ENCODE measurements at regions not wholly inside any gene's neighbourhood (a gene's known extent, or its start where the extent isn't known, plus 50 kb on each side); places are given as distances from the start of the nearest gene placed in this dataset.

GRCh38 chr7:155213955-155214740 is 83.5 kb upstream of the INSIG1 start:
- H3K4me1 Mint-ChIP-seq (ENCODE audit: low read depth) = peaks cover 5% of the 10 kb centered on the region
- intact Hi-C loops (cut with micrococcal nuclease) = no loop called here
- H3K9me3 Mint-ChIP-seq = no peaks in the 10 kb centered on the region
- CTCF ChIA-PET = interaction anchor here (1.0 kb wide), 1 partner anchor 142 kb away, joined by 3 read pairs; no protein-coding TSS in a partner anchor
- H3K27me3 Mint-ChIP-seq (ENCODE audit: low read depth) = peaks cover 3% of the 10 kb centered on the region
- no peak for DNase-seq
- no peaks in the 10 kb centered on the region for H3K36me3 Mint-ChIP-seq (ENCODE audit: low read depth)
- H3K27ac Mint-ChIP-seq = no peak overlapping the region
- H3K4me3 Mint-ChIP-seq = no peak overlapping the region

GRCh38 chr7:155215576-155216325 is 81.9 kb upstream of the INSIG1 start:
- DNase-seq = no peak
- Mint-ChIP-seq H3K4me3 (no peak overlapping the region), H3K27ac (no peak overlapping the region), H3K9me3 (no peaks in the 10 kb centered on the region), H3K4me1 (ENCODE audit: low read depth) (peaks cover 5% of the 10 kb centered on the region), H3K27me3 (ENCODE audit: low read depth) (peaks cover 3% of the 10 kb centered on the region), H3K36me3 (ENCODE audit: low read depth) (no peaks in the 10 kb centered on the region)
- intact Hi-C loops (cut with micrococcal nuclease) = loop anchor here (2.0 kb wide), 1 partner anchor 25 kb away; no protein-coding TSS in a partner anchor
- CTCF ChIA-PET = no interaction called here

GRCh38 chr7:155216475-155217272 is 81.0 kb upstream of the INSIG1 start:
- DNase-seq = no peak
- H3K9me3 Mint-ChIP-seq = no peaks in the 10 kb centered on the region
- H3K36me3 Mint-ChIP-seq (ENCODE audit: low read depth) = no peaks in the 10 kb centered on the region
- CTCF ChIA-PET = no interaction called here
- peaks cover 5% of the 10 kb centered on the region for H3K4me1 Mint-ChIP-seq (ENCODE audit: low read depth)
- no peak overlapping the region for H3K4me3 Mint-ChIP-seq
- H3K27me3 Mint-ChIP-seq (ENCODE audit: low read depth) = peaks cover 3% of the 10 kb centered on the region
- intact Hi-C loops (cut with micrococcal nuclease) = loop anchor here (2.0 kb wide), 1 partner anchor 26 kb away; no protein-coding TSS in a partner anchor
- no peak overlapping the region for H3K27ac Mint-ChIP-seq

- peaks cover 3% of the 10 kb centered on the region for H3K27me3 Mint-ChIP-seq (ENCODE audit: low read depth)
- H3K9me3 Mint-ChIP-seq = no peaks in the 10 kb centered on the region
- no peak overlapping the region for H3K4me3 Mint-ChIP-seq
- H3K27ac Mint-ChIP-seq = no peak overlapping the region
- intact Hi-C loops (cut with micrococcal nuclease) = loop anchor here (2.0 kb wide), 1 partner anchor 27 kb away; no protein-coding TSS in a partner anchor
- H3K4me1 Mint-ChIP-seq (ENCODE audit: low read depth) = peaks cover 10% of the 10 kb centered on the region
- CTCF ChIA-PET = interaction anchor here (1.4 kb wide), 1 partner anchor 127 kb away, joined by 3 read pairs; no protein-coding TSS in a partner anchor
- no peaks in the 10 kb centered on the region for H3K36me3 Mint-ChIP-seq (ENCODE audit: low read depth)
- no peak for DNase-seq
Observed at GRCh38 chr7:155217634-155218033, 80.0 kb upstream of the INSIG1 start.

GRCh38 chr7:155218276-155219153 is 79.2 kb upstream of the INSIG1 start:
- Mint-ChIP-seq H3K4me1 (ENCODE audit: low read depth) (peaks cover 8% of the 10 kb centered on the region), H3K9me3 (no peaks in the 10 kb centered on the region), H3K4me3 (no peak overlapping the region), H3K27me3 (ENCODE audit: low read depth) (peaks cover 3% of the 10 kb centered on the region), H3K27ac (no peak overlapping the region), H3K36me3 (ENCODE audit: low read depth) (no peaks in the 10 kb centered on the region)
- CTCF ChIA-PET = interaction anchor here (1.4 kb wide), 1 partner anchor 127 kb away, joined by 3 read pairs; no protein-coding TSS in a partner anchor
- intact Hi-C loops (cut with micrococcal nuclease) = no loop called here
- DNase-seq = no peak

- Mint-ChIP-seq H3K27me3 (ENCODE audit: low read depth) (no peaks in the 10 kb centered on the region), H3K27ac (no peak overlapping the region), H3K36me3 (ENCODE audit: low read depth) (no peaks in the 10 kb centered on the region), H3K4me3 (no peak overlapping the region), H3K9me3 (no peaks in the 10 kb centered on the region), H3K4me1 (ENCODE audit: low read depth) (peaks cover 5% of the 10 kb centered on the region)
- CTCF ChIA-PET = no interaction called here
- intact Hi-C loops (cut with micrococcal nuclease) = no loop called here
- no peak for DNase-seq
Observed at GRCh38 chr7:155219154-155219531, 78.5 kb upstream of the INSIG1 start.

GRCh38 chr7:155219947-155220769 is 77.5 kb upstream of the INSIG1 start:
- Mint-ChIP-seq H3K27me3 (ENCODE audit: low read depth) (no peaks in the 10 kb centered on the region), H3K36me3 (ENCODE audit: low read depth) (no peaks in the 10 kb centered on the region), H3K4me3 (no peak overlapping the region), H3K4me1 (ENCODE audit: low read depth) (peaks cover 5% of the 10 kb centered on the region), H3K27ac (no peak overlapping the region), H3K9me3 (no peaks in the 10 kb centered on the region)
- intact Hi-C loops (cut with micrococcal nuclease) = no loop called here
- CTCF ChIA-PET = interaction anchor here (0.8 kb wide), 1 partner anchor 287 kb away, joined by 3 read pairs; no protein-coding TSS in a partner anchor
- no peak for DNase-seq

GRCh38 chr7:155220903-155221302 is 76.8 kb upstream of the INSIG1 start:
- H3K9me3 Mint-ChIP-seq = no peaks in the 10 kb centered on the region
- CTCF ChIA-PET = no interaction called here
- H3K27ac Mint-ChIP-seq = no peak overlapping the region

DNA sequence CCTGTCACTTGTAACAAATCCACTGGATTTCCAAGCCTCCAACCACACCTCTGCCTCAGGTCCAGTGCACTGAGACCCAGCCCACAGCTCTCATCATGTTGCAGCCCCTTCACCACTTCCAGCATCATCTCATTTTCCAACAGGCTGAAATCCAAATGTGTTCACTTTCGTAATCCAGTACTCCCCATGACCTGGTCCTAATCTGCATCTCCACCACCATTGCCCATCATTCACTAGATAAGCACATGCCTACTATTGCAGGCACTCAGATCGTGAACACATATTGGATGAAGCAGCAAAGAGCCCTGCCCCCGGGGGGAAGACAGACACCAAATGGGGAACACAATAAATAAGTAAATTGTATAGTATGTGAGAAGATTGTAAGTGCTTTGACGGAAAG is 76.1 kb upstream of the INSIG1 start:
- no peak overlapping the region for H3K27ac Mint-ChIP-seq
- CTCF ChIA-PET = no interaction called here
- no peak for DNase-seq
- H3K36me3 Mint-ChIP-seq (ENCODE audit: low read depth) = no peaks in the 10 kb centered on the region
- no peak overlapping the region for H3K4me3 Mint-ChIP-seq
- intact Hi-C loops (cut with micrococcal nuclease) = no loop called here
- no peaks in the 10 kb centered on the region for H3K27me3 Mint-ChIP-seq (ENCODE audit: low read depth)
- H3K9me3 Mint-ChIP-seq = no peaks in the 10 kb centered on the region
- H3K4me1 Mint-ChIP-seq (ENCODE audit: low read depth) = peaks cover 5% of the 10 kb centered on the region

More at GRCh38 chr7:155220903-155221302, 76.8 kb upstream of the INSIG1 start:
- H3K4me3 Mint-ChIP-seq = no peak overlapping the region
- no peaks in the 10 kb centered on the region for H3K36me3 Mint-ChIP-seq (ENCODE audit: low read depth)
- no peaks in the 10 kb centered on the region for H3K27me3 Mint-ChIP-seq (ENCODE audit: low read depth)
- no peak for DNase-seq
- intact Hi-C loops (cut with micrococcal nuclease) = no loop called here
- peaks cover 5% of the 10 kb centered on the region for H3K4me1 Mint-ChIP-seq (ENCODE audit: low read depth)

DNA sequence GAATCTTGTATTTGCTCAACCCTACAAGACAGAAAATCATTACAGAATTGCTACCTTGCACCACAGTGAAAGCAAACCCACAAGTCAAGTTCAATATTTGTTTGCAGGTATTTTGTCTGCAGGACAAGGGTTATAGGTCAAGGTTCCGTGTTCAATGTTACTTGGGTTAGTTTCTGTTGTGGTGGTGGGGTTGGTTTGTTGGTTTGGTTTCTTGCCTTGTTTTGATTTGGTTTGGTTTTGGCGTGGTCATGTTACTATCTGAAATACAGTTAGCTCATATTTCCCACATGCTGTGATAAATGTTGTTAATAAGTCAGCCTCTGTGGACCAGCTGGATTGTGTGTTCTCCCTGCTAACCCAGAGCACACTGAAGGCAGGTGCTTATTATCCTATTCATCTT is 75.6 kb upstream of the INSIG1 start:
- DNase-seq = no peak
- Mint-ChIP-seq H3K4me1 (ENCODE audit: low read depth) (peaks cover 5% of the 10 kb centered on the region), H3K9me3 (no peaks in the 10 kb centered on the region), H3K4me3 (no peak overlapping the region), H3K36me3 (ENCODE audit: low read depth) (no peaks in the 10 kb centered on the region), H3K27me3 (ENCODE audit: low read depth) (no peaks in the 10 kb centered on the region), H3K27ac (no peak overlapping the region)
- CTCF ChIA-PET = no interaction called here
- intact Hi-C loops (cut with micrococcal nuclease) = no loop called here

DNA sequence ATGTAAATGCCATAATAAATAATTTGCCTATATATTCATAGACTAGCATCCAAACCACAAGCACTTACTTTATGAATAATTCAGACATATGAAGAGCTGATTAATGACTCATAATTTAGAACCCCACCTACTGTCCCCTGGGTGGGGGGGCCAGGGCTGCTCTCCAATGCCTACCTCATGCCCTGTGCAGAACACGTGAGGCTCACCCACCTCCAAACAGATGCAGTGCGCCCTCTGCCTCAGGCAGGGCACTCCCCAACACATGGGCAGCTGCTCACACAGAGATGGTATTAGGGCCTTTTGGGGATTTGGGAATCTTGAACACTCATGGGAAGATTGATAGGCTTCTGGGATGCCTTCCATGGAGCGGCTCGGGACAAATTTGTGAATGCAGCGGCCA is 75.1 kb upstream of the INSIG1 start:
- Mint-ChIP-seq H3K4me1 (ENCODE audit: low read depth) (peaks cover 5% of the 10 kb centered on the region), H3K4me3 (no peak overlapping the region), H3K27ac (no peak overlapping the region), H3K9me3 (no peaks in the 10 kb centered on the region), H3K36me3 (ENCODE audit: low read depth) (no peaks in the 10 kb centered on the region), H3K27me3 (ENCODE audit: low read depth) (no peaks in the 10 kb centered on the region)
- CTCF ChIA-PET = no interaction called here
- intact Hi-C loops (cut with micrococcal nuclease) = no loop called here
- no peak for DNase-seq
